H1 (cell line): ENCODE measurements at regions not wholly inside any gene's neighbourhood (a gene's known extent, or its start where the extent isn't known, plus 50 kb on each side); places are given as distances from the start of the nearest gene placed in this dataset.

ENCODE experiments used
- ATF3 ChIP-seq: IDR thresholded peaks from 2 replicates; pipeline ENCODE4 v1.6.1; 2011; ENCODE audit warnings: low read depth, mild to moderate bottlenecking, low read length; ENCODE audit not compliant: insufficient read depth
- CHD7 ChIP-seq: fragments of 300-600 bp; sonication (generic); IDR thresholded peaks from 2 replicates; pipeline ENCODE4 v1.7.1; 2012; ENCODE audit warnings: low read length, moderate library complexity, mild to moderate bottlenecking, inconsistent platforms; ENCODE audit not compliant: insufficient replicate concordance
- EZH2 ChIP-seq: fragments of 200-600 bp; sonication (generic); IDR thresholded peaks from 2 replicates; pipeline ENCODE4 v1.7.1; 2012; ENCODE audit warnings: low read depth, mild to moderate bottlenecking, moderate library complexity, low read length, inconsistent platforms; ENCODE audit not compliant: severe bottlenecking
- RXRA ChIP-seq: IDR thresholded peaks from 2 replicates; pipeline ENCODE4 v1.6.1; 2011; ENCODE audit warnings: low read depth, mild to moderate bottlenecking, low read length, moderate library complexity; ENCODE audit not compliant: insufficient read depth
- SIX5 ChIP-seq: IDR thresholded peaks from 2 replicates; pipeline ENCODE4 v1.6.1; 2011; ENCODE audit warnings: mild to moderate bottlenecking, low read depth, low read length
- TF ChIP-seq, protein P1 (sequence below): IDR thresholded peaks from 2 replicates; pipeline ENCODE4 v1.6.1; 2012; ENCODE audit warnings: low read length, inconsistent platforms

- TF ChIP-seq CHD7 (no peak), SIX5 (no peak), RXRA (no peak), EZH2 (no peak), ATF3 (no peak)
- TF ChIP-seq, protein P1, sequence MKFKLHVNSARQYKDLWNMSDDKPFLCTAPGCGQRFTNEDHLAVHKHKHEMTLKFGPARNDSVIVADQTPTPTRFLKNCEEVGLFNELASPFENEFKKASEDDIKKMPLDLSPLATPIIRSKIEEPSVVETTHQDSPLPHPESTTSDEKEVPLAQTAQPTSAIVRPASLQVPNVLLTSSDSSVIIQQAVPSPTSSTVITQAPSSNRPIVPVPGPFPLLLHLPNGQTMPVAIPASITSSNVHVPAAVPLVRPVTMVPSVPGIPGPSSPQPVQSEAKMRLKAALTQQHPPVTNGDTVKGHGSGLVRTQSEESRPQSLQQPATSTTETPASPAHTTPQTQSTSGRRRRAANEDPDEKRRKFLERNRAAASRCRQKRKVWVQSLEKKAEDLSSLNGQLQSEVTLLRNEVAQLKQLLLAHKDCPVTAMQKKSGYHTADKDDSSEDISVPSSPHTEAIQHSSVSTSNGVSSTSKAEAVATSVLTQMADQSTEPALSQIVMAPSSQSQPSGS, result no peak
Observed at GRCh38 chr12:91999823-92000222, 145.8 kb downstream of the BTG1 start (continued).
